ENCODE measurements at regions not wholly inside any gene's neighbourhood (a gene's known extent, or its start where the extent isn't known, plus 50 kb on each side); places are given as distances from the start of the nearest gene placed in this dataset.

- TF ChIP-seq ZFX (IDR thresholded peaks at IDR 0.05; ENCODE audit: borderline replicate concordance), result no peak
- TF ChIP-seq CTCF (IDR thresholded peaks at IDR 0.05), result no peak
Measured at GRCh38 chr11:45007011-45007410, 56.3 kb upstream of the TP53I11 start.

Measured in 22Rv1 (cell line).